Smooth muscle cell (in vitro differentiated cells): ENCODE measurements at regions not wholly inside any gene's neighbourhood (a gene's known extent, or its start where the extent isn't known, plus 50 kb on each side); places are given as distances from the start of the nearest gene placed in this dataset.

ENCODE experiments used
- DNase-seq: peaks from one replicate; lab custom pipeline; 2025; ENCODE audit not compliant: unreplicated experiment; lab: John Stamatoyannopoulos, UW
- H2AFZ ChIP-seq: fragments of 200-600 bp; sonication (generic); 2 replicates; pipeline ENCODE4 v1.6.0; 2016; ENCODE audit warnings: antibody characterized with exemption, low read depth, mild to moderate bottlenecking
- H3F3A ChIP-seq: fragments of 200-600 bp; sonication (generic); 2 replicates; pipeline ENCODE4 v1.6.0; 2017; ENCODE audit warnings: antibody characterized with exemption, low read depth
- H3K27ac ChIP-seq: fragments of 200-600 bp; sonication (generic); 2 replicates; pipeline ENCODE4 v1.5.1; 2016; ENCODE audit warnings: low read depth, mild to moderate bottlenecking
- H3K27me3 ChIP-seq: fragments of 200-600 bp; sonication (generic); 2 replicates; pipeline ENCODE4 v1.6.1; 2016; ENCODE audit warnings: low read depth, mild to moderate bottlenecking
- H3K36me3 ChIP-seq: fragments of 200-600 bp; sonication (generic); 2 replicates; pipeline ENCODE4 v1.5.1; 2016; ENCODE audit warnings: low read depth
- H3K4me1 ChIP-seq: fragments of 200-600 bp; sonication (generic); 2 replicates; pipeline ENCODE4 v1.5.1; 2016; ENCODE audit warnings: low read depth
- H3K4me2 ChIP-seq: fragments of 200-600 bp; sonication (generic); 2 replicates; pipeline ENCODE4 v1.6.0; 2016; ENCODE audit warnings: mild to moderate bottlenecking
- H3K4me3 ChIP-seq: fragments of 200-600 bp; sonication (generic); 2 replicates; pipeline ENCODE4 v1.5.1; 2016; ENCODE audit warnings: mild to moderate bottlenecking
- H3K79me2 ChIP-seq: fragments of 200-600 bp; sonication (generic); 2 replicates; pipeline ENCODE4 v1.6.0; 2016; ENCODE audit warnings: low read depth, mild to moderate bottlenecking
- H3K9ac ChIP-seq: fragments of 200-600 bp; sonication (generic); 2 replicates; pipeline ENCODE4 v1.6.0; 2016; ENCODE audit warnings: low read depth
- H3K9me3 ChIP-seq: fragments of 200-600 bp; sonication (generic); replicated peaks from 2 replicates; pipeline ENCODE4 v1.5.1; 2016; ENCODE audit warnings: low read depth
- H4K20me1 ChIP-seq: fragments of 200-600 bp; sonication (generic); 2 replicates; pipeline ENCODE4 v1.6.0; 2016; ENCODE audit warnings: low read depth
- WGBS: methylation state at CpG from one replicate; pipeline ENCODE4 v1.1.7; 2016; ENCODE audit warnings: low lambda C conversion rate; 5-methylcytosine and 5-hydroxymethylcytosine counted together
- TF ChIP-seq, protein P1 (sequence below): fragments of 200-600 bp; sonication (generic); IDR thresholded peaks from 2 replicates; pipeline ENCODE4 v1.5.1; 2017; ENCODE audit warnings: borderline replicate concordance, mild to moderate bottlenecking, antibody characterized with exemption; ENCODE audit not compliant: insufficient read depth, poor library complexity, severe bottlenecking

DNA sequence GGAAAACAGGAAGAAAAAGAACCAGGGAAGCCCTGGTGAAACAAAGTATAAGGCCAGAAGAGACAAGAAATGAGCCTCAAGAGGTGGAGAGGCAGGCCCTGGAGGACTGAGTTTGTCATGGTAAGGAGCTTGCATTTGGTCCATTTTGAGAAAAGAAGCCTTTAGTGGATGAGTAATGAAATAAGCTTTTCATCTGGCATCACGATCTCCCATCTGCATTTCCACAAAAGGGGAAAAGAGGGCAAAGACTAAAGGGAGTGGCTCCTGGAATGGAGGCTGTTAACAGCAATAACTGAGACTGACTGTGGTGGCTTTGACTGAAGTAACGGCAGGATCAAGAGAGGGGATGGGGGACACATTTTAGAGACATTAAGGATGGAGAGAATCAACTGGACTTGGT, 148.8 kb upstream of the NBEA start:
- H3K27ac ChIP-seq = no peak overlapping the region
- no peak for DNase-seq
- H3K36me3 ChIP-seq = no peaks in the 10 kb centered on the region
- TF ChIP-seq, protein P1, sequence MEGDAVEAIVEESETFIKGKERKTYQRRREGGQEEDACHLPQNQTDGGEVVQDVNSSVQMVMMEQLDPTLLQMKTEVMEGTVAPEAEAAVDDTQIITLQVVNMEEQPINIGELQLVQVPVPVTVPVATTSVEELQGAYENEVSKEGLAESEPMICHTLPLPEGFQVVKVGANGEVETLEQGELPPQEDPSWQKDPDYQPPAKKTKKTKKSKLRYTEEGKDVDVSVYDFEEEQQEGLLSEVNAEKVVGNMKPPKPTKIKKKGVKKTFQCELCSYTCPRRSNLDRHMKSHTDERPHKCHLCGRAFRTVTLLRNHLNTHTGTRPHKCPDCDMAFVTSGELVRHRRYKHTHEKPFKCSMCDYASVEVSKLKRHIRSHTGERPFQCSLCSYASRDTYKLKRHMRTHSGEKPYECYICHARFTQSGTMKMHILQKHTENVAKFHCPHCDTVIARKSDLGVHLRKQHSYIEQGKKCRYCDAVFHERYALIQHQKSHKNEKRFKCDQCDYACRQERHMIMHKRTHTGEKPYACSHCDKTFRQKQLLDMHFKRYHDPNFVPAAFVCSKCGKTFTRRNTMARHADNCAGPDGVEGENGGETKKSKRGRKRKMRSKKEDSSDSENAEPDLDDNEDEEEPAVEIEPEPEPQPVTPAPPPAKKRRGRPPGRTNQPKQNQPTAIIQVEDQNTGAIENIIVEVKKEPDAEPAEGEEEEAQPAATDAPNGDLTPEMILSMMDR = no peak
- no peak overlapping the region for H3K4me2 ChIP-seq
- no peaks in the 10 kb centered on the region for H3K4me1 ChIP-seq
- no peaks in the 10 kb centered on the region for H3K9me3 ChIP-seq
- H3K27me3 ChIP-seq = no peaks in the 10 kb centered on the region
- H3K9ac ChIP-seq = no peak overlapping the region
- no peak overlapping the region for H2AFZ ChIP-seq
- no peak overlapping the region for H3K4me3 ChIP-seq
- H3F3A ChIP-seq = no peaks in the 10 kb centered on the region
- H4K20me1 ChIP-seq = no peaks in the 10 kb centered on the region
- 74% methylated on average over 2 of the region's 2 CpGs for WGBS
- no peaks in the 10 kb centered on the region for H3K79me2 ChIP-seq

GRCh38 chr13:34803756-34804155, 138.3 kb upstream of the NBEA start:
- WGBS = 60% methylated on average over 4 of the region's 4 CpGs
- Histone ChIP-seq H3K9ac (no peak overlapping the region), H3K79me2 (no peaks in the 10 kb centered on the region), H3K27ac (no peak overlapping the region), H3K36me3 (no peaks in the 10 kb centered on the region), H4K20me1 (no peaks in the 10 kb centered on the region), H3K4me3 (no peak overlapping the region), H3F3A (no peaks in the 10 kb centered on the region), H3K4me2 (no peak overlapping the region), H3K27me3 (no peaks in the 10 kb centered on the region), H3K4me1 (no peaks in the 10 kb centered on the region), H3K9me3 (no peaks in the 10 kb centered on the region), H2AFZ (no peak overlapping the region)
- TF ChIP-seq, protein P1 = no peak
- DNase-seq = no peak

DNA sequence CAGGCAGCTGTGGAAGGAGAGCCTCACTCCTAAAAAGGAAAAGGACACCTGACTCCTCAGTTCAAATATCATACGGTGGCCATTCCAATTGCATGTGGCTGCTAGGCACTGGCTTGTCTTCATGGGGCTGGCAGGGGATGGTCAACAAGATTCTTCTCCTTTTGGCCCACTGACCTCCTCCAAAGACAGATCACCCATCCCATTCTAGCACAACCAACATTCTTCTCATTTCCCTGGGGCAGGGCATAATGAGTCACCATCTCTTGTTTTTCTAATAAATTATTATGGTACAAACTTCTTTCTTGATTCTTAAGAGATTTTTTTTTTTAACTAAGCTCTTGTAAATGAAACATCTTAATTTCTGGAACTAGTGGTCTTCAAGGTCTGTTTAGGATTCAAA, 136.7 kb upstream of the NBEA start:
- 100% methylated on average over 1 of the region's 1 CpG for WGBS

GRCh38 chr13:34808649-34809048, 133.4 kb upstream of the NBEA start:
- Histone ChIP-seq H4K20me1 (no peaks in the 10 kb centered on the region), H2AFZ (no peak overlapping the region), H3K36me3 (peaks cover 6% of the 10 kb centered on the region), H3K79me2 (no peaks in the 10 kb centered on the region), H3K4me1 (no peaks in the 10 kb centered on the region), H3K4me2 (no peak overlapping the region), H3K4me3 (no peak overlapping the region), H3K27ac (no peak overlapping the region), H3K9ac (no peak overlapping the region), H3K9me3 (peaks cover 18% of the 10 kb centered on the region), H3K27me3 (no peaks in the 10 kb centered on the region), H3F3A (no peaks in the 10 kb centered on the region)
- DNase-seq = no peak
- TF ChIP-seq, protein P1 = no peak

More for the DNA sequence above, 136.7 kb upstream of the NBEA start:
- Histone ChIP-seq H3K79me2 (no peaks in the 10 kb centered on the region), H3K9me3 (no peaks in the 10 kb centered on the region), H3K9ac (no peak overlapping the region), H3F3A (no peaks in the 10 kb centered on the region), H3K36me3 (no peaks in the 10 kb centered on the region), H3K4me3 (no peak overlapping the region), H4K20me1 (no peaks in the 10 kb centered on the region), H2AFZ (no peak overlapping the region), H3K27me3 (no peaks in the 10 kb centered on the region), H3K4me2 (no peak overlapping the region), H3K27ac (no peak overlapping the region), H3K4me1 (no peaks in the 10 kb centered on the region)
- TF ChIP-seq, protein P1 = no peak
- DNase-seq = no peak
